ENCODE measurements at regions not wholly inside any gene's neighbourhood (a gene's known extent, or its start where the extent isn't known, plus 50 kb on each side); places are given as distances from the start of the nearest gene placed in this dataset.

DNA sequence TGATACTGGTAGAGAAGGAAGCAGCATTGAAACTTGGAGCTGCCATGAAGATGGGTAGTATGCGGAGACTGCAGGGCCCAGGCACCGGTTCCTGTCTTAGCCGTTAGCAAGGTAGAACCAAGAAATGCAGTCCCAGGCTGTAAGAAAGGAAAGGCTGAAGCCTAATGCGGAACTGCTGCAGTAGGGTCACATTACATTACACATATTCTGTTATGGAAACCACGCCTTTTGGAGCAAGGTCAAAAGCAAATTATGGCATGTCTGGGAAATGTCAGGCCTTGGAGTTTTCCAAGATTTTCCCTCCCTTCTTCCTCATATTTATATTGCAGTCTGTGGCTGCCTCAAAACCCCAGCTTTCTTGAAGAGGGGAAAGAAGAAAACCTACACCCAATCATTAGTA lies 204.8 kb upstream of the RASGEF1B start:
- H2BK5ac ChIP-seq (ENCODE audit: low read depth, low read length): no peak overlapping the region
- TF ChIP-seq EZH2 (IDR thresholded peaks at IDR 0.05; ENCODE audit: low read depth, low read length, severe bottlenecking): no peak
- TF ChIP-seq CREB1 (IDR thresholded peaks at IDR 0.05): no peak
- TF ChIP-seq SP2 (IDR thresholded peaks at IDR 0.05; ENCODE audit: low read length): no peak
- TF ChIP-seq SIRT6 (IDR thresholded peaks at IDR 0.05; ENCODE audit: low read length): no peak
- no peak for TF ChIP-seq SAP30 (IDR thresholded peaks at IDR 0.05; ENCODE audit: insufficient read depth, insufficient replicate concordance, low read length)
- TF ChIP-seq SP4 (IDR thresholded peaks at IDR 0.05; ENCODE audit: low read length): no peak
- no peak for TF ChIP-seq CBX5 (IDR thresholded peaks at IDR 0.05; ENCODE audit: low read depth, low read length)
- TF ChIP-seq BACH1 (IDR thresholded peaks at IDR 0.05; ENCODE audit: low read length): no peak
- no peak for TF ChIP-seq SIX5 (IDR thresholded peaks at IDR 0.05; ENCODE audit: low read depth, low read length)
- no peak for TF ChIP-seq RNF2 (IDR thresholded peaks at IDR 0.05; ENCODE audit: borderline replicate concordance, low read depth, low read length, missing control alignments, poor library complexity, severe bottlenecking)
- no peak for TF ChIP-seq KDM1A (IDR thresholded peaks at IDR 0.05; ENCODE audit: borderline replicate concordance, low read length)
- no peak for TF ChIP-seq ASH2L (IDR thresholded peaks at IDR 0.05; ENCODE audit: low read length)
- TF ChIP-seq CEBPB (IDR thresholded peaks at IDR 0.05; ENCODE audit: low read depth, low read length): no peak
- TF ChIP-seq TAF7 (optimal IDR thresholded peaks at IDR 0.05; ENCODE audit: borderline replicate concordance, low read depth, low read length): no peak
- no peak for TF ChIP-seq TCF12 (IDR thresholded peaks at IDR 0.05; ENCODE audit: low read depth, low read length)
- no peak for TF ChIP-seq SP1 (IDR thresholded peaks at IDR 0.05; ENCODE audit: low read depth, low read length)
- TF ChIP-seq POU5F1 (IDR thresholded peaks at IDR 0.05; ENCODE audit: low read depth, low read length): no peak

More for the DNA sequence above, 204.8 kb upstream of the RASGEF1B start:
- no peaks in the 10 kb centered on the region for H3K79me2 ChIP-seq (ENCODE audit: control insufficient read depth in 1 of 2, insufficient read depth in 2 of 2, low read length in 2 of 2)
- no peaks in the 10 kb centered on the region for H3K27me3 ChIP-seq (replicated peaks in 1 of 4; ENCODE audit: control insufficient read depth in 3 of 4, extremely low read depth in 1 of 4, insufficient read depth in 3 of 4, low read length in 3 of 4)
- H4K20me1 ChIP-seq (replicated peaks in 1 of 2; ENCODE audit: control insufficient read depth in 1 of 2, insufficient read depth in 2 of 2, low read length in 2 of 2): no peaks in the 10 kb centered on the region
- no peak overlapping the region for H3K14ac ChIP-seq (ENCODE audit: insufficient read length)
- no peaks in the 10 kb centered on the region for H3K36me3 ChIP-seq (ENCODE audit: control insufficient read depth in 2 of 4, insufficient read depth in 4 of 4, low read length in 3 of 4)
- H4K8ac ChIP-seq (ENCODE audit: extremely low read depth, insufficient read depth, low read length): no peak overlapping the region
- no peak overlapping the region for H3K18ac ChIP-seq (ENCODE audit: extremely low read depth, low read length)
- no peak overlapping the region for H2BK120ac ChIP-seq (replicated peaks; ENCODE audit: low read depth, low read length)
- FAIRE-seq (no peak), DNase-seq (ENCODE audit: low read depth in 1 of 2, low spot score in 2 of 2) (no peak)
- 88% methylated on average over 5 of the region's 5 CpGs; no CpG with 5 or more reads in 1 of the 2 experiments for WGBS, 2 experiments (ENCODE audit: extremely low coverage in 1 of 2, insufficient coverage in 1 of 2, insufficient read length in 1 of 2, insufficient replicate concordance in 2 of 2, low coverage in 1 of 2, low lambda C conversion rate in 2 of 2, missing lambda C conversion rate in 1 of 2)
- H2BK12ac ChIP-seq (ENCODE audit: low read depth, low read length): no peak overlapping the region
- no peaks in the 10 kb centered on the region for H3K9me3 ChIP-seq (ENCODE audit: insufficient read depth in 2 of 2, low read depth in 1 of 2, low read length in 1 of 2)
- no peaks in the 10 kb centered on the region for H3K79me1 ChIP-seq (ENCODE audit: low read depth, low read length)
- ChIA-PET POLR2A (ENCODE audit: partially characterized antibody) (no interaction called here), CTCF (ENCODE audit: partially characterized antibody) (interaction anchor here (1.0 to 3.8 kb wide), 2 partner anchors 11 kb away, joined by 3 to 14 read pairs; no protein-coding TSS in a partner anchor)
- no peak overlapping the region for H3K27ac ChIP-seq (ENCODE audit: low read depth, low read length)
- no peak overlapping the region for H3K23ac ChIP-seq (ENCODE audit: insufficient read length)
- no peak overlapping the region for H4K5ac ChIP-seq (ENCODE audit: insufficient read length, low read depth, low read length)
- H3K9ac ChIP-seq (replicated peaks in 1 of 4; ENCODE audit: extremely low read depth in 1 of 4, low read depth in 3 of 4, low read length in 3 of 4): no peak overlapping the region
- no peak overlapping the region for H2AK5ac ChIP-seq (ENCODE audit: low read depth, low read length)
- no peak overlapping the region for H2BK20ac ChIP-seq (ENCODE audit: low read length)
- H3K4me3 ChIP-seq (ENCODE audit: extremely low read depth in 1 of 4, insufficient read depth in 2 of 4, low read depth in 3 of 4, low read length in 4 of 4): no peak overlapping the region
- no peak overlapping the region for H3K4me2 ChIP-seq (ENCODE audit: insufficient read depth in 1 of 2, low read depth in 2 of 2, low read length in 2 of 2)
- no peak overlapping the region for H3K4ac ChIP-seq (replicated peaks; ENCODE audit: insufficient read length, low read depth, low read length)
- H3K23me2 ChIP-seq (ENCODE audit: low read depth, low read length): no peaks in the 10 kb centered on the region; the same call in 1 of the 2 replicates
- no peak overlapping the region for H4K91ac ChIP-seq (replicated peaks; ENCODE audit: insufficient read length, low read length)
- no peak overlapping the region for H2AFZ ChIP-seq (ENCODE audit: low read length)
- H3K4me1 ChIP-seq (replicated peaks in 1 of 4; ENCODE audit: control insufficient read depth in 3 of 4, insufficient read depth in 4 of 4, low read length in 3 of 4): no peaks in the 10 kb centered on the region
- H2BK15ac ChIP-seq (ENCODE audit: low read length): no peak overlapping the region
- H3K56ac ChIP-seq (replicated peaks; ENCODE audit: insufficient read length, low read depth, low read length): no peak overlapping the region

All from H1 (cell line).